Stimulated activated CD4-positive, alpha-beta T cell treated with anti-CD3 and anti-CD28 coated beads, Interleukin-1b, Interleukin-23, amount 100 ng/mL, for 4 hours (primary cell): ENCODE measurements at regions not wholly inside any gene's neighbourhood (a gene's known extent, or its start where the extent isn't known, plus 50 kb on each side); places are given as distances from the start of the nearest gene placed in this dataset.

Experiments
- DNase-seq, 2 donors: peaks; one replicate each; pipeline ENCODE4 v3.0.0-alpha.2; 2020; ENCODE audit warnings: low read depth in 2 of 2

GRCh38 chr3:175865724-175866123 is 1006.6 kb downstream of the NAALADL2 start:
- DNase-seq: no peak

GRCh38 chr3:175861916-175862315 is 1002.8 kb downstream of the NAALADL2 start:
- DNase-seq: no peak
